ENCODE measurements at regions not wholly inside any gene's neighbourhood (a gene's known extent, or its start where the extent isn't known, plus 50 kb on each side); places are given as distances from the start of the nearest gene placed in this dataset.
A peak's percentile ranks its signal among the peaks of the same experiment; 100 is the strongest.

DNA sequence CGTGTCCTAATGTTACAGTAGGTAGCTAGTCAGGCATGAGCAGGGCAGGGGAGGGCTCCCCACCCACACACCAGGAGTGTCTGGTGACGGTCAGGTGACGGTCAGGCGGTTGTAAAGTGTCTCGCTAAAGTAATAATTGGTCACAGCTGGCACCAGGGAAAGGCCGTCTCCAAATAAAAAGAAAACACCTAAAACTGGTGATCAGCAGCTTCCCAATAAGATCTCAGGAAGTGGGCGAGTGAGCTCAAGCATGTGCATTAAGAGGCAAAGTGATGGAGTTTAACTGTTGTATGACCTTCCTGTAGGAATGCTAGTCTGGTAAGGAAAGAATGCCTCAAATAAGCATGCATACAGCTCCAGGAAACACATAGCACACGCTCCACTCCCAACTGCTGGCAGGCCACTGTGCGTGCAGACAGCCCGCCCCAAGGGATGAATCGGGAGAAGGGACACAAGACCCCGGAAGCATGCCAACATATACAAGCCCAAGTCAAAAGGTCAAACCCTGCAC is 177.1 kb downstream of the RNF144A start:
- no peak for TF ChIP-seq SIN3A (IDR thresholded peaks at IDR 0.05; ENCODE audit: borderline replicate concordance, insufficient read depth, low read length)
- TF ChIP-seq, protein P1, sequence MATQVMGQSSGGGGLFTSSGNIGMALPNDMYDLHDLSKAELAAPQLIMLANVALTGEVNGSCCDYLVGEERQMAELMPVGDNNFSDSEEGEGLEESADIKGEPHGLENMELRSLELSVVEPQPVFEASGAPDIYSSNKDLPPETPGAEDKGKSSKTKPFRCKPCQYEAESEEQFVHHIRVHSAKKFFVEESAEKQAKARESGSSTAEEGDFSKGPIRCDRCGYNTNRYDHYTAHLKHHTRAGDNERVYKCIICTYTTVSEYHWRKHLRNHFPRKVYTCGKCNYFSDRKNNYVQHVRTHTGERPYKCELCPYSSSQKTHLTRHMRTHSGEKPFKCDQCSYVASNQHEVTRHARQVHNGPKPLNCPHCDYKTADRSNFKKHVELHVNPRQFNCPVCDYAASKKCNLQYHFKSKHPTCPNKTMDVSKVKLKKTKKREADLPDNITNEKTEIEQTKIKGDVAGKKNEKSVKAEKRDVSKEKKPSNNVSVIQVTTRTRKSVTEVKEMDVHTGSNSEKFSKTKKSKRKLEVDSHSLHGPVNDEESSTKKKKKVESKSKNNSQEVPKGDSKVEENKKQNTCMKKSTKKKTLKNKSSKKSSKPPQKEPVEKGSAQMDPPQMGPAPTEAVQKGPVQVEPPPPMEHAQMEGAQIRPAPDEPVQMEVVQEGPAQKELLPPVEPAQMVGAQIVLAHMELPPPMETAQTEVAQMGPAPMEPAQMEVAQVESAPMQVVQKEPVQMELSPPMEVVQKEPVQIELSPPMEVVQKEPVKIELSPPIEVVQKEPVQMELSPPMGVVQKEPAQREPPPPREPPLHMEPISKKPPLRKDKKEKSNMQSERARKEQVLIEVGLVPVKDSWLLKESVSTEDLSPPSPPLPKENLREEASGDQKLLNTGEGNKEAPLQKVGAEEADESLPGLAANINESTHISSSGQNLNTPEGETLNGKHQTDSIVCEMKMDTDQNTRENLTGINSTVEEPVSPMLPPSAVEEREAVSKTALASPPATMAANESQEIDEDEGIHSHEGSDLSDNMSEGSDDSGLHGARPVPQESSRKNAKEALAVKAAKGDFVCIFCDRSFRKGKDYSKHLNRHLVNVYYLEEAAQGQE (IDR thresholded peaks at IDR 0.05; ENCODE audit: insufficient read depth in 1 of 2, low read depth in 2 of 2, low read length in 2 of 2): no peak
- no peak for TF ChIP-seq POLR2AphosphoS5 (IDR thresholded peaks at IDR 0.05; ENCODE audit: low read depth, low read length)
- TF ChIP-seq TAF1 (IDR thresholded peaks at IDR 0.05; ENCODE audit: borderline replicate concordance, insufficient read depth, low read length): no peak
- no peak for TF ChIP-seq FOXP2 (optimal IDR thresholded peaks at IDR 0.05; ENCODE audit: borderline replicate concordance, extremely low read depth, extremely low read length, insufficient read depth)

DNA sequence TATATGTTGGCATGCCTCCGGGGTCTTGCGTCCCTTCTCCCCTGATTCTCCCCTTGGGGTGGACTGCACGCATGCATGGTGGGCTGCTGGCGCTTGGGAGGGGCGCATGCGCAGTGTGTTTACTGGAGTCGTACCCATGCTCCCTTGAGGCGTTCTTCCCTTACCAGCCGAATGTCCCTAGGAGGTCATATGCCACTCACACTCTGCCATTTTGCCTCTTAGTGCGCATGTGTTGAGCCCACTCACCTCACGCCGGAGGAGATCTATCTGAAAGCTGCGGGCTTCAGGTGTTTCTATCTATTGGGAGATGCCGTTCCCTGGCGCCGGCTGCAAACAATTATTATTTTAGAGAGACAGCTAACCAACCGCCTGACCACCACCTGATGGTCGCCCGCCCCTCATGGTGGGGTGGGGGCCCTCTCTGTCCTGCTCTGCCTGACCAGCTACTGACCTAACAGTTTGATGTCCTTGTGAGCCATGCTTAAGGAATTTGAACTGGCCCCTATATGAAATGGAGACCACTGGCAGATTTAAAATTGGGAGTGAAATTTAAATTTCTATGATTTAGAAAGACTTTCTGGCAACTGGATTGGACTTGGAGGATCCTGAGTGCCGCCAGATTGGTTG is 179.6 kb downstream of the RNF144A start:
- TF ChIP-seq POLR2AphosphoS5 (IDR thresholded peaks at IDR 0.05; ENCODE audit: low read depth, low read length): no peak
- TF ChIP-seq, protein P1 (IDR thresholded peaks at IDR 0.05; ENCODE audit: insufficient read depth in 1 of 2, low read depth in 2 of 2, low read length in 2 of 2): no peak
- TF ChIP-seq TAF1 (IDR thresholded peaks at IDR 0.05; ENCODE audit: borderline replicate concordance, insufficient read depth, low read length): no peak
- no peak for TF ChIP-seq SIN3A (IDR thresholded peaks at IDR 0.05; ENCODE audit: borderline replicate concordance, insufficient read depth, low read length)

DNA sequence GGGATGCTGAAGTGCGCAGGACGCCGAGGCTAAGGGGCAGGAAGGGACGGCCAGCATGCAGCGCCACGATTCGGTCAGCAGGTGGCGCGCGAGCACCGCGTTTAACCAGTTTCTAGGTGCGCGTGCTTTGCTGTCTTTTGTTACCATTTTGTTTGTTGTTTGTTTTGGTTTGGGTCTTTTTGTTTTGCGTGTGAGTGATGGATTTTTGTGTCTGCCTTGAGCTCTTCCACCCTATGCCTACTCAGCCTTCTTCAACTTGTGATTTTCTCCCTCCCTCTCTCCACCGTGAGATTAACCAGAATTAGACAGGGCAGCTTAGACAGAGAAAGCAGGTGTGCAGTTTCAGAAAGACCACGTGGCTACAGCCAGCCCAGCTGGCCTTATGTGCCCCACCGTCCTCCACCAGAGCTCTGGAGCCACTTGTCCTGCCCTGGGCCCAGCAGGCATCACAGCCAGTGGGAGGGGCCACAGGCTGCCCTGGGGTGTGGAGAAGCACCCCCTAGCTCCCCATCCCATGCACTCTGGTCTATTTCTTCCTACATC is 180.2 kb downstream of the RNF144A start:
- no peak for TF ChIP-seq SIN3A (IDR thresholded peaks at IDR 0.05; ENCODE audit: borderline replicate concordance, insufficient read depth, low read length)
- peak; percentile 63 for TF ChIP-seq FOXP2 (optimal IDR thresholded peaks at IDR 0.05; ENCODE audit: borderline replicate concordance, extremely low read depth, extremely low read length, insufficient read depth)

DNA sequence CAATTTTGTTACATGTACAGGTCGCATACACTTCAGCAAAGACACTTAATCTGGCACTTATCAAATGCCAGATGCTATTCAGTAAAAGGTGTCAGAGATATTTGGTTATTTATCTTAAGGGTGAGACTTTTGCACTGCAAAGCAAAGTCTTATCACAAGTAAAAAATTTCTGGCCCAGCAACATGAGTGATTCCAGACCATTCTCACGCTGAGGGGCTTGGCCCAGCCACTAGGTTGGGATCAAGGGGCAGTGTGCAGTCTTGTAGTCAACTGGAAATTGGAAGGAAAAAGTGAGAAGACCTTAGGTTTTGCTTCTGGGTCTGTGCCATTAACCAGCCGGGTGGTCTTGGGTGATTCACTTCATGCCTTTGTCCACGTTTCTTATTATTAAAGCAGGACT is 181.6 kb downstream of the RNF144A start:
- TF ChIP-seq SIN3A (IDR thresholded peaks at IDR 0.05; ENCODE audit: borderline replicate concordance, insufficient read depth, low read length): no peak

DNA sequence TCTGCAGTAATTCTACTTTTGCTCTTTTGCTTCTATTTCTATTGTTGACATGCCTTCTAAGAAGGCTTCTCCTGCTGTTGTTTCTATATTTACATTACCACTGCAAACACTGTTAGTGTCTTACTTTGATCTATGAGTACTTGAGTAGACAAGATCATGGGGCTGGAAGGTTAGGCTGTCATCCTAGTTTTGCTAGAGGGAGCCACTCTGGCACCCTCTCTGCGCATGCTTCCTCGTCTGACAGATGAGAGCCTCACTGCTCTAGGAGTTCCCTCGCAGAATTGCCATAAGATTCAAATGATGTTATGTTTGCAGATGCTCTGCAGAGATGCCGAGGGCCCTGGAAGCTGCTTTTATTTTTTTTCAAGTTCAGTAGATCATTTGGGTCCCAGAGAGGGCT is 185.6 kb downstream of the RNF144A start:
- TF ChIP-seq SIN3A (IDR thresholded peaks at IDR 0.05; ENCODE audit: borderline replicate concordance, insufficient read depth, low read length) (no peak), TAF1 (IDR thresholded peaks at IDR 0.05; ENCODE audit: borderline replicate concordance, insufficient read depth, low read length) (no peak)

DNA sequence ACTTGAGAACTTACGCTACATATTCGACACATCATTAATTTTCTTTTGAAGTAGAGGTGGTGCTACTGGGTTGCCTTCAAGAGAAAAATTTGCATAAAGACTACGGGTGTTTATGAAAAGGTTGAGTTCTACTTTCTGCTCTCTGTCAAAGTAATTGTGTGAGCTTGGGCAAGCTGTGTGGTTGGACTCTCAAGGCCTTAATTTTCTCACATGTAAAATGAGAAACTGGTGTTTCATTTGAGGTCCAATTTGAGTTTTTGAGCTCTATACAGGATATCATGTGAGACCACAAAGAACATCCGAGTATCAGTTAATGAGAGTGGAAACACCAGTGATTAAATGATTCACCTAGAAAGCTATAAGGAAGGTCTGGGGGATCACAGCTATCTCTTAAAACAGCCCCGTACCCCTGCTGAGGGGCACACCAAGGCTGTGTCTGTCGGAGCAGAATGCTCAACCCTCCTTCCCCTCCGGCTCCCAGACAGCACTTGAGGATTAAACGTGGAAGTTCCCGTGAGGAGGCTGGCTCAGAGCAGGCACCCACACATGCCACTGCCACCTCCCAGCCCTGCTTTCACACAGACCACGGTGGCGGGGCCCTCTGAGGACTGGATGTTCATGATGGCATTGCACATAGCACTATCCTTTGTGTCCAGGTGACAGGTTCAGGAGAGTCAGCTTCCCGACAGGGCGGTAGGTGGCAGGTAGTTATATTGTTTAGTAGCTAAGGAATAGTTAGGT is 191.8 kb downstream of the RNF144A start:
- no peak for TF ChIP-seq POLR2AphosphoS5 (IDR thresholded peaks at IDR 0.05; ENCODE audit: low read depth, low read length)
- TF ChIP-seq TAF1 (IDR thresholded peaks at IDR 0.05; ENCODE audit: borderline replicate concordance, insufficient read depth, low read length): no peak
- TF ChIP-seq SIN3A (IDR thresholded peaks at IDR 0.05; ENCODE audit: borderline replicate concordance, insufficient read depth, low read length): no peak

DNA sequence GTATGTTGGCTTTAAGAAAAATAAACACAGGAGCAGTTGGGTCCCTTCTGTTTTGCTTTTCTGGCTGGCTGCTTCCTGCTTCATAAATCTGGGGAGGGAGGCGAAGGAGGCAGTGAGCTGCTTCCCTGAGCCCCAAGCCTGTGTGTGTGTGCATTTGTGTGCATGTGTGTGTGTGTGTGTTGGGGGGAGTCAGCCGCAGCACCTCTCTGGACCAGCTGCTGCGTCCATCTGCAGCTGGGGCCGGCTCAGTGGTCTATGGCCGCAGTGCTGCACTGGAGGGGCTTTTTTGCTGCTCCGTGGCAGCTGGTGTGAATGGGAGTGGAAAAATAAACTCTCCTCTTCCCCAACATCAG is 192.3 kb downstream of the RNF144A start:
- TF ChIP-seq POLR2AphosphoS5 (IDR thresholded peaks at IDR 0.05; ENCODE audit: low read depth, low read length): no peak
- TF ChIP-seq SIN3A (IDR thresholded peaks at IDR 0.05; ENCODE audit: borderline replicate concordance, insufficient read depth, low read length): no peak
- no peak for TF ChIP-seq TAF1 (IDR thresholded peaks at IDR 0.05; ENCODE audit: borderline replicate concordance, insufficient read depth, low read length)
- TF ChIP-seq, protein P1 (IDR thresholded peaks at IDR 0.05; ENCODE audit: insufficient read depth in 1 of 2, low read depth in 2 of 2, low read length in 2 of 2): no peak
- no peak for TF ChIP-seq FOXP2 (optimal IDR thresholded peaks at IDR 0.05; ENCODE audit: borderline replicate concordance, extremely low read depth, extremely low read length, insufficient read depth)
